NCI-H1436 (cell line): ENCODE measurements at regions not wholly inside any gene's neighbourhood (a gene's known extent, or its start where the extent isn't known, plus 50 kb on each side); places are given as distances from the start of the nearest gene placed in this dataset.
"Not testable (repeated sequence)": the region's sequence is repeated elsewhere in the genome, so short reads cannot be mapped to it uniquely, and the experiment has no call there.

Source experiments
- DNase-seq: peaks from one replicate; lab custom pipeline; 2025; lab: John Stamatoyannopoulos, UW

DNA sequence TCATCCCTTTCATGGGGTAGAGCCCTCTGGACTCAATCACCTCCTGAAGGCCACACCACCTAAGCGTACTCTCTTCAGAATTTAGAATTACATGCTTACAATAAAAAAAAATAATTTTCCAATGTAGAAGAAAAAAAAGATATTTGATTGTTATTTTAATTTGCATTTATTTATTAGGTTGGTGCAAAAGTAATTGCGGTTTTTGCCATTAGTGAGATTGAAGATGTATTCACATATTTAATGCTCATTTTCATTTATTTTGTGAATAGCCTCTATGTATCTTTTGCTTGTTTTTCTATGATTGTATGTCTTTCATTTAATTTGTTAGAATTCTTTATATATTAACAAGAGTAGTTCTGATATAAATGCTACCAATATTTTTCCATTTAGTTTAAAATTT, 220.5 kb downstream of the RND3 start:
- no peak for DNase-seq

DNA sequence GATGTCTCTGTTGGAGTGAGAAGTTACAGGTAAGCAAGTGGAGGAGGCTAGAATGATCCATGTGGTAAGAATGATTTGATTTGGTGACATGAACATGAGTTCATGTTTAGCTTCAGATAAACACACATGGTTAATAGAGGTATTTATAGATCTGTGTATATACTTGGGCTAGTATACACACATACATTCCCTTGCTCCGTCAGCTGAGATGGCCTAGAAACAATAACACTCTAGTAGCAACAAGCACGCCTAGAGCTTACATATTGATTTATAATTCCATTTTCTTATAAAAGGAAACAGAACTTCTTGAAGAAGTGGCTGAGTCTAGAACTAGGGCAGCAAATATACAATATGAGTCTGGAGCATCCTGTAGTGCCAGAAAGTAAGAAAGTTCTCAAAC, 223.0 kb downstream of the RND3 start:
- no peak for DNase-seq

DNA sequence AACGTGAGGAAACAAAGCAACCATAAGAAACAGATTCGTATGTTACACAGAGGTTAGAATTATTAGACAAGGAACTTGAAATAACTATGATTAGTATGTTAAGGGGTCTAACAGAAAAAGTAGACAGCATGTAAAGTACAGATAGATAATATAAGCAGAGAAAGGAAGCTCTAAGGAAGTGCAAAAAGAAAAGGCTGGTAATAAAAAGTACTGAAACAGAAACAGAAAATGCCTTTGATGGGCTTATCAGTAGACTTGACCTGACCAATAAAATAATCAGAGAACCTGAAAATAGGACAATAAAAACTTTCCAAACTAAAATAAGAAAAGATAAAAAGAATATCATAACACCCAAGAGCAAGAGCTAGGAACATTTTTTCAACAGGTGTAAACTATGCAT, 225.8 kb downstream of the RND3 start:
- DNase-seq: no peak

DNA sequence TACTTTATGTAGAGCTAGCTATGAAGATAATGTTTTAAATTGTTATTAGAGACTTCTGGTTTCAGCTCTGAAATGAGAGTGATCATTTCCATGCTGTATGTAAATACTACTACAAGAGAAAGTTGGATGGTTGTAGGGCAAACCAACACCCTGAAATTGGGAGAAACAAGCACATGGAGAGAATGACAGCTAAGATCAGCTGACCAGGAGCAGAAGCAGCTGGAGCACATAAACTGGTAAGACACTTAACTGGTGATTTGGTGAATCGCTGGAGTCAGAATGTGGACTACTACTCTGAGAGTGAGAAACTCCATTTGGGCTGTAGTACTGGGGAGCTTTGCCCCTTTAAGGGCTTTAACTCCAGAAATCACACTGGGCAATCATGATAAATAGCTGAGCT, 226.8 kb downstream of the RND3 start:
- DNase-seq: no peak

DNA sequence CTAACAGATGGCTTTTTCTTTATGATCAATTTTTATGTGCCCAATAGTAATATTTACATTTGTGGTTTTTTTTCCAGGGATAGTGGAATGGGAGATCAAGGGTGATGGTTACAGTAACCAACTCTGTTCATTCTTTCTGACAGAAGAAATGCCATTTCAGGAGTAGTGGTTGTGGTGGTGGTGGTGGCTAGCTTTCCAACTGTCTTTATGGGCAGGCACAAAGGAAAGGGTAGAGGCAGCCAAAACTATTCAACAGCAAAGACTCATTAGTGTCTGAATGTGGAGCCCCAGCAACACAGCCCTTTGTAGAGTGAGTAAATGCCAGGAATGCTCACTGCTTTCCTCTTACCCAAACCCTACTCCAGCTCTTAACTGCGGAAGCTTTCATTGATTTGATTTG, 227.7 kb downstream of the RND3 start:
- no peak for DNase-seq

DNA sequence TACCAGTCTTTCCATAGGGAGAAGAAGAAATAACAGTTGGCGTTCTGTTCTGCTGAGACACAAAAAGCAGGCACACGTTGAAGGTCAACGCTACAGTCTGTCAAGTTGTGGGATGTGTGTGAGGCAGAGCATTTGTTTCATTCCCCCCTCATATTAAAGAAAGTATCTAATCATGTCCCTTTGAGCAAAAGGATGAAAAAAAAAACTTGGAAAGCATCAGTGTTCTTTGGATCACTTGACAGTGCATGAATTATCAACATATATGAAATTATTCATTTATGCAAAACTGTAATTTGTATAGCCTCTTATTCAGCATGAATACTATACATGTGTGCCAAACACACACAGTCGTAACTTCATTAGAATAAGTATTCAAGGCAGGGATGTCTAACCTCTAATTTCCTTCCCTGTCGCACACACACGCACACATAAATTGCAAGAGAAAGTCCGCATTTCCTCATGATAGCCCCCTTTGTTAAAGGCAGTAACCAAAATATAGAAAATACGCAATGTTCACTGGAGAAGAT, 228.6 kb downstream of the RND3 start:
- no peak for DNase-seq

DNA sequence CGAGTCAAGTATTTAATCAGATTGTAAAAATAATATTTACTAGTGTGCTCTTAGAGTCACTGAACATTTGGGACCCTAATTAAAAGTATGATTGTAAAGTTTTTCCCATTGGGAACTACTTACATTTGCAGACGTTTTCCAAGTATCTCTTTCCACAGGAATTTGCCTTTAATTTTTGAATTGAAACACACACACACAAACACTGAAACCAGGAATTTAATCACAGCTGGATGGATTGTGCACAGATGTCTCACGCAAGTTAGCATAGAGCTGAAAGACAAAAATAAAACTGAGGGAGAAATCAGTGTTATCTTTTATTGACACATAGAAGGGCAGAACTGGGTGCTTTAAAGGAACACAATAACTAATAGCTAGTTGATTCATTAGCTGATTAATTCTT, 230.7 kb downstream of the RND3 start:
- DNase-seq: no peak

DNA sequence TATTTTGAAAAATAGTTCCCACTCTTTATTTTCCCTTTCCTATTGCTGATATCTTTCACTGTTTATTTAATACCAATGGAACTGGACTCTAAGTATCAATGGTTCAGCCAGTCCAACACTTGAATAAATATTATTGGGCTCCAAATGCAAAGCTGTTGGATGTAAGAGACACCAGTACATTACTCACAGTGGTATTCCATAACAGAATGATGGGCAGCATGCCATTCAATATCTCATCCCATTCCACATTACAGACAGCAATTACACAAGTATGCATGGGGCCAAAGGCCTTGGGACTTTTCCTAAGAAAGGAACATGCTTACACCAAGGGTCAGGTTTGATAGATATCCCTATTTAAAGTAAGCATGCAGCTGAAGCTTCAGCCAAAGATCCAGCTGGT, 231.9 kb downstream of the RND3 start:
- DNase-seq: no peak

DNA sequence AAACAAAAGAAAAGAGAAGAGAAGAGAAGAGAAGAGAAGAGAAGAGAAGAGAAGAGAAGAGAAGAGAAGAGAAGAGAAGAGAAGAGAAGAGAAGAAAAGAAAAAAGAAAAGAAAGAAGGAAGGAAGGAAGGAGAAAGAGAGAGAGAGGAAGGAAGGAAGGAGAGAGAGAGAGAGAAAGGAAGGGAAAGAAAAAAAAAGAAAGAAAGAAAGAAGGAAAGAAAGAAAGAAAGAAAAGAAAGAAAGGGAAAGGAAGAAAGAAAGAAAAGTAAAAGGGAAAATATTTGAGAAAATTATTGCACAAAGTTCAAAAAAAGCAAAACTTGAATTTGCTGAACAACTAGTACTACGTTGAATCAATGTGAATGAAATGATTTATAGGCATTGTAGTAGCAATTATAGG, 237.7 kb downstream of the RND3 start:
- not testable (repeated sequence) for DNase-seq

DNA sequence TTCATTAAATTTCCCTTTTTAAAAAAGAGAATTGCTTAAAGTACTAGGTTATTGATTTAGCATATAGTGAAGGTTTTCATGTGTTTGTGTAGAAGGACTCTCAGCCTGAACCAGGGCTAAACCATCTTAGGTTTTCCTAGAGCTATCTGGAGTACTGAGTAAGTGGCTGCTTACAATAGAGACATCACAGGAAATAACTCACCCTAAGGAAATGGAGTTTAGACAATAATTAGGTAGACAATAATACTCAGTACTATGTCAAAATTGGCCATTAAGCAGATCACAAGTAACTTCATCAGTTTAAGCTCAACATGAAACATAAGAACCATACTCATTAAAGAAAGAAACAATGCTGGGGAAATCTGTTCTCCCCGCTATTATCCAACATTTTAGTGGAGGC, 240.0 kb downstream of the RND3 start:
- DNase-seq: no peak

DNA sequence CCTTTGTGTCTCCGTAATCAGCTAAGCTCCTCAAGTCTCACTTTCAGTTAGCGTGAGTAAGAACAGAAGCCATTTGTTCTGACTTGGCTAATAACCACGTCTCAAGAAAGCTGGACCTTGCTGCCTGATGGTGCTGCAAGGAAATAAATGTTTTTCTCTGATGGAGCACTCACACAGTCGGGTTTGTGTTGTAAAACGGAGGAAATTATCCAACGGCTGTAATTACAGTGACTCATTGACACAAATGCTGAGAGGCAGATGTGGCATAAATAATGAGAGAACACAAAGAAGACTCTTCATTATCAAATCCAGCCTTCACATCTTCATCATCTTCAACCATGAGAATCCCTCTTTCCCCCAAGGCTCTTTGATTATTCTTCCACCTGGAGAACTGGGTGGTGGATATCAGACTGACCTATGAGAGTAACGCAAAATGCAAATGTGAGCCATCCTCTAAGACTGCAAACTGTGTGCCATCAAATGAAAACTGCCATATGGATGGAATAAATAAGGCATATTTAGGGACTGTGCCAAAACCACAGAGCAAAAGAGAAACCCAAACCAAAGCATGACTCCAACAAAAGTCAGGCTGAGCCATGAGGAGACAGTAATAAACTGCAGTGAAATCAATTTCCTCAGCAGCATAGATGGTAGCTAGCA, 252.6 kb downstream of the RND3 start:
- peak; percentile 72 for DNase-seq

DNA sequence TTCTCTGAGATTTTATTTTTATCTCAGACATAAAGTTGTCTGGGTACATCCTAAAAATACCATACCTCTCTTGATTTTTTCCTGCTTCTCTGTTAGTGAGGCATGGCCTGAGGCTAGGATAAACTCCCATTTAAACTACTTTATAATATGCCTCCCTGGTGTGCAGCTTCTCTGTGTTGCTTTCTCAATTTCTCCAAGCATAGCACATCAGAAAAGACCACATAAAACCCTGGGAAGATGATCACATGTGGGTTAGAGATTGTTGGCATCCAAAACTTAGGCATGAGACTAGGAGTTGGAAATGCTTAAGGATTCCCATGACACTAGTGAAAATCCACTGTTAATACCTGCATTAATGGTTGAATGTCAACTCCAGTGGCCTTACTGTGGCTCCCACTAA, 254.6 kb downstream of the RND3 start:
- no peak for DNase-seq

DNA sequence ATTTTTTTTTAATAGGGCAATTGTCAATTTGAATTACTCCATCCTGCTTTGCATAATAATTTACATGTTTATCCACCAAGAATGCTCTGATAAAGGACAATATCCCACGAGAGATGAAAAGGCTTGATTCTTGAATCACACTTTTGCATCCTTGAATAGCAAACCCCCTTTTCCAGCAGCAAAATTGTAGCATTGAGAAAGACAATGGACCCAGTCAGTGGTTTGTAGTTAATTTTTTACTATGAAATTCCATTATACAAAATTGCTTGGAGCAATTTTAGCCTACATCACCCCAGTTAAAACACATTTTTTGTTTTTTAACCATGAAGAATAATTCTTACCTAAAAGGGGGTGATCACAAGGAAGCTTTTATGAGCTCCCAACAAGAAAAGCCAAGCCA, 255.1 kb downstream of the RND3 start:
- DNase-seq: no peak

DNA sequence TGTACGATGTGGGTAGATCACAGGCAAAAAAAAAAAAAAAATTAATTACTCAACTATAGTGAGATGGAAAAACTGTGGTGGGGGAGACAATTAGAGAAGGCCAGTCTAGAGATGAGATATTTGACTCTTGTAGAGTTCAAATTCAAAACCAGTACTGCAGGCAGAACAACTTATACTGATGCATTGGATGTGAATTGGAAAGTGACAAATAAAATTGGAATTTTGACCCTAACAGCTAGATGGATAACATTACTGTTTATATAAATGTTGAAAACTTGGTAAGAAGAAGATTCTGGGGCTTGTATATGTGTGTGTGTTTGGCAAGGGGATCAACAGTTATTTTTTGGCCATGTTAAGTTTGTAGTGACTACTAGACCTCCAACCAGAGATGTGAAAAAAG, 256.9 kb downstream of the RND3 start:
- DNase-seq: no peak

DNA sequence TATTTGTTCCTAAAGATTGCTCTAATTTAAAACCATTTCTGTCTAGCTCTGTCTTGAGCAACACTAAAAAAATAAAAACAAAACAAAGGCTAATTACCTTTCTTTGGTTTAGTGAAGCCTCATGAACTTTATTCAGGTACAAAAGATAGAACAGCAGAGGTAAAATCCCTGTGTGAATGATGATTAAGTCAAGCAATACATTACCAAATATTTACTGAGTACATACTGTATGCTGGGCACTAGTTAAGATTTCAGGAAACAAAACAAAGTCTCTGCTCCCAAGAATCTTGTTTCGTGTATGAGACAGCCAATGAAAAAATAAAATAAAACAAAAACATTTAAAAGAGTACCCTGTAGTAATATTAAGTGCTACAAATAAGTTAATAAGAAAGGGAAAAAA, 257.5 kb downstream of the RND3 start:
- DNase-seq: no peak

DNA sequence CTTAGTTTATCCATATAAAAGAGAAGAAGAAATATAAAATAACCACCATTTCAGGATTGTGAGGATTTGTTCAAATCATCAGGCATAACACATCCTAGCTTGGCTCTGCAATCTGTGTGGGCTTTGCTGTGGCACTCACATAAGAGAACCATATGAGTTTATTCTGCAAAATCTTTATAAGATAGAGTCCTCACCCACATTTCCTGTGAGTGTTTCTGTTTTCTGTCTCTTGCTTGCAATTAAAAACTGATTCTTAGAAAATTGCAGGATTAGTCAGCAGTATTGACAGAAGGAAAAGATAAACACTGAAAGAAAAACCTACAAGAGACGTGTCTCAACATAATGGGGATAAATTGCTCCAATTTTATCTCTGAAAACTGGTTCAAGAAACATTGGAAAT, 258.5 kb downstream of the RND3 start:
- no peak for DNase-seq

DNA sequence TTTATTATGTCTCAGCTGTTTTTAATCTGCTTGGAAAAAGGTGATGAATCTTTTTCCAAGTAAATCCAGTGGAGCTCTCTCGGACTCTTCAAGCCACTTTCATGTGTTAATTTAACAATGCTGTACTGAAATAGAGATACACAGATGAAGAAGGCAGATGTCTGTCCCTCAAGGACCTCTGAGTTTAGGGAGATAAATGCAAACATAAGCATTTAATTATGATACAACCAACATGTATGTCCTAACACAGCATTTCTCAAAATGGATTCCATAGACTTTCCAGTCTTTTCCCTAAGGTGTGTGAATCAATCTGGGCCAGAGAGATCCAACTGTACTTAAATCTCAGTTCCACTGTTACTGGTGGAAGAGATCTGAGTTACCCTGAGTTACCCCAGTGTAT, 262.4 kb downstream of the RND3 start:
- DNase-seq: no peak

DNA sequence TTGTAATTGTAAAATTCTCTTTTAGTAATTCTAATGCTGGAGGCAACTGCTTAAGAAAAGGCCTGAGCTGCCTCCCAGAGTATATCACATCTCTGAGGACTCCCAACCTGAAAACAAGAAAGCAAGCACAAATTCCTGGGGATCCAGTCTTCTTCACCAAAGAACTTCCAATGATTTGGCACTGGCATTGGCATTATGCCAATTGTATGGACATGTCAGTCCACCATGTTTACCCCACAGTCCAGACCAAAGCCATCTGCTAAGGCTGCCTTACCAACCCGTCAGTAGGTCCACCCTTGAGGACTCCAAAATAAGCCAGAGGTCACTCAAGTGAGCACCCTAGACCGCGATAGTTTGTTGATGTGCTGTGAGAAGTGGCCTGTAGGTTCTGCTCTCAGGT, 263.1 kb downstream of the RND3 start:
- DNase-seq: no peak

DNA sequence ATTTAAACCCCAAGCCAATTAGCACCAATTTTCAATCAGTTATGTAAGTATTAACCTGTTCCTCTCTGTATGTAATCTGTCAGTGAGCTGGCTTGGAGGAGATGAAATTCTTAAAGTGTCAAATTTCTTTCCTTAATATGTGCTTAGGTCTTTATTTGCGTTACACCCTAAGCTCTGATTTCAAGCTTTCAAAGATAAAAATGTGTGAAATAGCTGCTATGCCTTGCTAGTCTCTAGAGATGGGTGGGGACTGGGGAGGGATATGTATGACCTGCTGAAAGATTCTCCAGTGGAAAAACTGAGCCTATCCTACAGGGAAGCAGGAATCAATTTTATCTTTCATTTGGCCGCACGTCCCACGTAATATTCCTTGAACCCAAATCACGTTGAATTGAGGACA, 264.5 kb downstream of the RND3 start:
- DNase-seq: no peak

DNA sequence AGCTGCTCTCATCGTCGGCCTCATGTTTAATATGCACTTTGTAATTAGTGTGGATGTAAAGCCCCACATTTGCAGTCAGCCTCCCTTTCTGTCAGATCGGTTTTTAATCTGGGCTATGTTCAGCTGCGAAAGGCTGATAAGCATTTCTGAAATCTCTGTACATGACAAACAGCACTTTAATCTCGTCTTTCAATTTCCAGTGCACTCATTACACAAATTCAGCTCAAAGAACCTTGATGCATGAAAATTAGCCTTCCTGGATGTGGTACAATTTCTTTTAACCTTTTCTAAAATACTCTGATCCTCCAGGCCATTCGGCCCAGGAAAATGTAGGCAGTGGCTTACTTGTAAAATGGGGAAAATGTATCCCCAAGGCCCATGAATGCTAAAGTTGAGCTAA, 265.1 kb downstream of the RND3 start:
- peak; percentile 83 for DNase-seq

DNA sequence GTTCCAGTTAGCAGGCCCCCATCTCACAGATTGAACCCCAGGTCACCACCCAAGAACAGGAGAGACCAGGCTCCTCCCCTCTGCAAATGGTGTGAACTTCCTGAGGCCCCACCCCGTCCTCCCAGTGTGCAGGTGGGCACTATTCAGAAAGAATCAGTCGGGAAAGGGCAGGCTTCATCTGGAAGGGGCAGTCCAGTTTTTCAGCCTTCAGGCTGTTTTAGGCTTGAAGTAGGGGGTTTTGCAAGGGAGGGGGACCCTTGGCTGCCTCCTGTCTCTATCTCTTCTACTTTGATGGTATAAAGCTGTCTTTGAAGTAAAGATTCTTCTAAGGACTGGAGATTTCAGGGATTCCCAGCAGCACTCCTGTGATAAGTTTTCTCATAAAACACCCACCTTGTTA, 267.6 kb downstream of the RND3 start:
- no peak for DNase-seq

DNA sequence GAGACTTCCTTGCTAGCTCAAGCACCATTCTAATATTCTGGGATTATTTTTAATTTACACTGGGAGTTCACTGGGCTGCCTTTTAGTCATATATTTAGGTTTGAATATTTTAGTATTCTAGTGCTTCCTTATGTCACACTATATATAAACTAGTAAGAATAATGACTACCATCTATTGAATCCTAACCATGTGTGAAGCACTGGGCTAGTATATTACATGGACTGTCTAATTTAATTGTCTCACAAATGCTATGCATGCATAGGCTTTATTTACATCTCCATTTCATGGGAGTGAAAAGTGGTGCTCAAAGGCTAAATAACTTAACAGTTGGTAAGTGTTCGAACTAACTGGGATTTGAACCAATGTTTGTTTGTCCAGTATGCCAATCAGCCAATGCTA, 272.4 kb downstream of the RND3 start:
- no peak for DNase-seq

DNA sequence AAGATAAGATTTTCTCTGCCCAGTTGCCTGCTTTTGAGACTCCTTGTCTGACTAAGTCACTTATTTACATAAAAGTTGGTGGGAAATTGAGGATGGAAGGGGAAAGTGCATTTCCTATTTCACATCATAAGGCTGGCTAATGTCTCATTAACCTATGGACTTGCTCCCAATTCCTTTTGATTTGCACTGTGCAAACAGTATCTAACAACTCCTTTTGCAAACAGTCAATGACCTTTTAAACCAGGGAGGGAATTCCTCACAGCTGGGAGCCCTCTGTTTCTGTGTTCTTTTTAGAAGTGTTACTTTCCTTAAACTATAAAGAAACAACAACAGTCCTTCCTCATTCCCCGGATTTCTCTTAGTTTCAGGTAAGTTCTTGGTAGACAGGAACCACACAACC, 272.8 kb downstream of the RND3 start:
- DNase-seq: no peak

DNA sequence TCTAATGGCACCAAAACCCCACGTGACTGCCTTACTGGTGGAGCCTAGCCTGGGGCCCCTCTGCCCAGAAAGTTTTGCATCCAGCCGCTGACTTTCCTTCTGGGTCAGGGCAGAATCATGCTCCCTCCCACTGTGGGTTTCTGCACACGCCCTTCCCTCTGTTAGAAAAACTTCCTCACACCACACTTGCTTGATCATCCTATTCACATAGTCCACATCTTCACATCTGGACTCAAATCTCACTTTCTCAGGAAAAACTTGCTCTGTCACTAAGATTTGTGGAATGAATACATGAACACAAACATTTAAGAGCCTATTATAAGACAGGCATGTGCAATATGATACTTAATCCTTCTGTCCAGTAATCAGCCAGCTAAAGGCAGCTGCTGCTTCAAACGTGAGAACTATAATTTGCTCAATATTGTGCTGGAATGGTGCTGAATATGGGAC, 274.7 kb downstream of the RND3 start:
- no peak for DNase-seq
